ENCODE measurements at regions not wholly inside any gene's neighbourhood (a gene's known extent, or its start where the extent isn't known, plus 50 kb on each side); places are given as distances from the start of the nearest gene placed in this dataset.

DNA sequence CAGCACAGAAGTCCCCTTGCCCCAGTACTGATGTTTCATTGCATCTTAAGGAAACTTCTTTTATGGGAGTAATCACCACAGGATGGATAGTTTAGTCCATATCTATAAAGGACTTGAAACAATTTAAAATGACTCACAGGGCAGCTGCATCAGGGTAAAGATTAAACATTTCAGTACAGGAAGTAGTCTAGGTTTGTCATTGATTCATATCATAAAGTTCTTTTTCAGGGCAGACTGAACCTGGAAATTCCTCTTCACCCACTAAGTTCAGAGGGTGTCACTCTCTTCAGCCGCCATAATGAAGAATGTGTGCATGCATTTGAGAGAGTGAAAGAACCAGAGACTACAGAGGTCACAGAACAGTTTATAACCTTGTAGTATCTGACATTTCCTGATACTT, 296.3 kb upstream of the JAG1 start:
- TF ChIP-seq, protein P1, sequence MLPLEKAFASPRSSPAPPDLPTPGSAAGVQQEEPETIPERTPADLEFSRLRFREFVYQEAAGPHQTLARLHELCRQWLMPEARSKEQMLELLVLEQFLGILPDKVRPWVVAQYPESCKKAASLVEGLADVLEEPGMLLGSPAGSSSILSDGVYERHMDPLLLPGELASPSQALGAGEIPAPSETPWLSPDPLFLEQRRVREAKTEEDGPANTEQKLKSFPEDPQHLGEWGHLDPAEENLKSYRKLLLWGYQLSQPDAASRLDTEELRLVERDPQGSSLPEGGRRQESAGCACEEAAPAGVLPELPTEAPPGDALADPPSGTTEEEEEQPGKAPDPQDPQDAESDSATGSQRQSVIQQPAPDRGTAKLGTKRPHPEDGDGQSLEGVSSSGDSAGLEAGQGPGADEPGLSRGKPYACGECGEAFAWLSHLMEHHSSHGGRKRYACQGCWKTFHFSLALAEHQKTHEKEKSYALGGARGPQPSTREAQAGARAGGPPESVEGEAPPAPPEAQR (CRISPR knock-in tag; IDR thresholded peaks at IDR 0.05) = no peak
- TF ChIP-seq SP1 (CRISPR knock-in tag; conservative IDR thresholded peaks at IDR 0.05) (no peak), ZNF396 (CRISPR knock-in tag; IDR thresholded peaks at IDR 0.05; ENCODE audit: borderline replicate concordance) (no peak), ZNF232 (CRISPR knock-in tag; IDR thresholded peaks at IDR 0.05) (no peak)
- TF ChIP-seq, protein P2, sequence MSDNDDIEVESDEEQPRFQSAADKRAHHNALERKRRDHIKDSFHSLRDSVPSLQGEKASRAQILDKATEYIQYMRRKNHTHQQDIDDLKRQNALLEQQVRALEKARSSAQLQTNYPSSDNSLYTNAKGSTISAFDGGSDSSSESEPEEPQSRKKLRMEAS (CRISPR knock-in tag; IDR thresholded peaks at IDR 0.05) = no peak
- TF ChIP-seq, protein P3, sequence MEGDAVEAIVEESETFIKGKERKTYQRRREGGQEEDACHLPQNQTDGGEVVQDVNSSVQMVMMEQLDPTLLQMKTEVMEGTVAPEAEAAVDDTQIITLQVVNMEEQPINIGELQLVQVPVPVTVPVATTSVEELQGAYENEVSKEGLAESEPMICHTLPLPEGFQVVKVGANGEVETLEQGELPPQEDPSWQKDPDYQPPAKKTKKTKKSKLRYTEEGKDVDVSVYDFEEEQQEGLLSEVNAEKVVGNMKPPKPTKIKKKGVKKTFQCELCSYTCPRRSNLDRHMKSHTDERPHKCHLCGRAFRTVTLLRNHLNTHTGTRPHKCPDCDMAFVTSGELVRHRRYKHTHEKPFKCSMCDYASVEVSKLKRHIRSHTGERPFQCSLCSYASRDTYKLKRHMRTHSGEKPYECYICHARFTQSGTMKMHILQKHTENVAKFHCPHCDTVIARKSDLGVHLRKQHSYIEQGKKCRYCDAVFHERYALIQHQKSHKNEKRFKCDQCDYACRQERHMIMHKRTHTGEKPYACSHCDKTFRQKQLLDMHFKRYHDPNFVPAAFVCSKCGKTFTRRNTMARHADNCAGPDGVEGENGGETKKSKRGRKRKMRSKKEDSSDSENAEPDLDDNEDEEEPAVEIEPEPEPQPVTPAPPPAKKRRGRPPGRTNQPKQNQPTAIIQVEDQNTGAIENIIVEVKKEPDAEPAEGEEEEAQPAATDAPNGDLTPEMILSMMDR (IDR thresholded peaks at IDR 0.05) = no peak
- TF ChIP-seq, protein P4, sequence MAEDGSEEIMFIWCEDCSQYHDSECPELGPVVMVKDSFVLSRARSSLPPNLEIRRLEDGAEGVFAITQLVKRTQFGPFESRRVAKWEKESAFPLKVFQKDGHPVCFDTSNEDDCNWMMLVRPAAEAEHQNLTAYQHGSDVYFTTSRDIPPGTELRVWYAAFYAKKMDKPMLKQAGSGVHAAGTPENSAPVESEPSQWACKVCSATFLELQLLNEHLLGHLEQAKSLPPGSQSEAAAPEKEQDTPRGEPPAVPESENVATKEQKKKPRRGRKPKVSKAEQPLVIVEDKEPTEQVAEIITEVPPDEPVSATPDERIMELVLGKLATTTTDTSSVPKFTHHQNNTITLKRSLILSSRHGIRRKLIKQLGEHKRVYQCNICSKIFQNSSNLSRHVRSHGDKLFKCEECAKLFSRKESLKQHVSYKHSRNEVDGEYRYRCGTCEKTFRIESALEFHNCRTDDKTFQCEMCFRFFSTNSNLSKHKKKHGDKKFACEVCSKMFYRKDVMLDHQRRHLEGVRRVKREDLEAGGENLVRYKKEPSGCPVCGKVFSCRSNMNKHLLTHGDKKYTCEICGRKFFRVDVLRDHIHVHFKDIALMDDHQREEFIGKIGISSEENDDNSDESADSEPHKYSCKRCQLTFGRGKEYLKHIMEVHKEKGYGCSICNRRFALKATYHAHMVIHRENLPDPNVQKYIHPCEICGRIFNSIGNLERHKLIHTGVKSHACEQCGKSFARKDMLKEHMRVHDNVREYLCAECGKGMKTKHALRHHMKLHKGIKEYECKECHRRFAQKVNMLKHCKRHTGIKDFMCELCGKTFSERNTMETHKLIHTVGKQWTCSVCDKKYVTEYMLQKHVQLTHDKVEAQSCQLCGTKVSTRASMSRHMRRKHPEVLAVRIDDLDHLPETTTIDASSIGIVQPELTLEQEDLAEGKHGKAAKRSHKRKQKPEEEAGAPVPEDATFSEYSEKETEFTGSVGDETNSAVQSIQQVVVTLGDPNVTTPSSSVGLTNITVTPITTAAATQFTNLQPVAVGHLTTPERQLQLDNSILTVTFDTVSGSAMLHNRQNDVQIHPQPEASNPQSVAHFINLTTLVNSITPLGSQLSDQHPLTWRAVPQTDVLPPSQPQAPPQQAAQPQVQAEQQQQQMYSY (CRISPR knock-in tag; IDR thresholded peaks at IDR 0.05) = no peak
- TF ChIP-seq, protein P5, sequence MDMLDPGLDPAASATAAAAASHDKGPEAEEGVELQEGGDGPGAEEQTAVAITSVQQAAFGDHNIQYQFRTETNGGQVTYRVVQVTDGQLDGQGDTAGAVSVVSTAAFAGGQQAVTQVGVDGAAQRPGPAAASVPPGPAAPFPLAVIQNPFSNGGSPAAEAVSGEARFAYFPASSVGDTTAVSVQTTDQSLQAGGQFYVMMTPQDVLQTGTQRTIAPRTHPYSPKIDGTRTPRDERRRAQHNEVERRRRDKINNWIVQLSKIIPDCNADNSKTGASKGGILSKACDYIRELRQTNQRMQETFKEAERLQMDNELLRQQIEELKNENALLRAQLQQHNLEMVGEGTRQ (CRISPR knock-in tag; IDR thresholded peaks at IDR 0.05) = no peak
- TF ChIP-seq, protein P6, sequence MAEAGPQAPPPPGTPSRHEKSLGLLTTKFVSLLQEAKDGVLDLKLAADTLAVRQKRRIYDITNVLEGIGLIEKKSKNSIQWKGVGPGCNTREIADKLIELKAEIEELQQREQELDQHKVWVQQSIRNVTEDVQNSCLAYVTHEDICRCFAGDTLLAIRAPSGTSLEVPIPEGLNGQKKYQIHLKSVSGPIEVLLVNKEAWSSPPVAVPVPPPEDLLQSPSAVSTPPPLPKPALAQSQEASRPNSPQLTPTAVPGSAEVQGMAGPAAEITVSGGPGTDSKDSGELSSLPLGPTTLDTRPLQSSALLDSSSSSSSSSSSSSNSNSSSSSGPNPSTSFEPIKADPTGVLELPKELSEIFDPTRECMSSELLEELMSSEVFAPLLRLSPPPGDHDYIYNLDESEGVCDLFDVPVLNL (CRISPR knock-in tag; IDR thresholded peaks at IDR 0.05; ENCODE audit: borderline replicate concordance, low read depth) = no peak
- TF ChIP-seq, protein P7, sequence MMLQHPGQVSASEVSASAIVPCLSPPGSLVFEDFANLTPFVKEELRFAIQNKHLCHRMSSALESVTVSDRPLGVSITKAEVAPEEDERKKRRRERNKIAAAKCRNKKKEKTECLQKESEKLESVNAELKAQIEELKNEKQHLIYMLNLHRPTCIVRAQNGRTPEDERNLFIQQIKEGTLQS (CRISPR knock-in tag; conservative IDR thresholded peaks at IDR 0.05) = no peak
- TF ChIP-seq, protein P8, sequence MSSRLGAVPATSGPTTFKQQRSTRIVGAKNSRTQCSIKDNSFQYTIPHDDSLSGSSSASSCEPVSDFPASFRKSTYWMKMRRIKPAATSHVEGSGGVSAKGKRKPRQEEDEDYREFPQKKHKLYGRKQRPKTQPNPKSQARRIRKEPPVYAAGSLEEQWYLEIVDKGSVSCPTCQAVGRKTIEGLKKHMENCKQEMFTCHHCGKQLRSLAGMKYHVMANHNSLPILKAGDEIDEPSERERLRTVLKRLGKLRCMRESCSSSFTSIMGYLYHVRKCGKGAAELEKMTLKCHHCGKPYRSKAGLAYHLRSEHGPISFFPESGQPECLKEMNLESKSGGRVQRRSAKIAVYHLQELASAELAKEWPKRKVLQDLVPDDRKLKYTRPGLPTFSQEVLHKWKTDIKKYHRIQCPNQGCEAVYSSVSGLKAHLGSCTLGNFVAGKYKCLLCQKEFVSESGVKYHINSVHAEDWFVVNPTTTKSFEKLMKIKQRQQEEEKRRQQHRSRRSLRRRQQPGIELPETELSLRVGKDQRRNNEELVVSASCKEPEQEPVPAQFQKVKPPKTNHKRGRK (CRISPR knock-in tag; IDR thresholded peaks at IDR 0.05; ENCODE audit: borderline replicate concordance) = no peak
